WTC11 (cell line): ENCODE measurements at regions not wholly inside any gene's neighbourhood (a gene's known extent, or its start where the extent isn't known, plus 50 kb on each side); places are given as distances from the start of the nearest gene placed in this dataset.

Experiments
- ATF3 ChIP-seq: sonication (generic); formaldehyde crosslinking; conservative IDR thresholded peaks from 2 replicates; pipeline ENCODE4 v1.8.1; 2022; ENCODE audit warnings: mild to moderate bottlenecking, missing genetic modification reagents
- CTCF ChIP-seq: fragments of 200-600 bp; IDR thresholded peaks from 2 replicates; pipeline ENCODE4 v1.8.0; 2022; ENCODE audit warnings: antibody characterized with exemption
- E2F1 ChIP-seq: sonication (generic); formaldehyde crosslinking; IDR thresholded peaks from 2 replicates; pipeline ENCODE4 v1.8.0; 2022; ENCODE audit warnings: mild to moderate bottlenecking, missing genetic modification reagents
- E2F4 ChIP-seq: sonication (generic); formaldehyde crosslinking; IDR thresholded peaks from 2 replicates; pipeline ENCODE4 v1.8.1; 2022; ENCODE audit warnings: low read depth, mild to moderate bottlenecking, moderate library complexity, missing genetic modification reagents, borderline replicate concordance
- GRHL2 ChIP-seq: fragments of 250-450 bp; sonication (Bioruptor Pico); IDR thresholded peaks from 2 replicates; pipeline ENCODE4 v1.8.0; 2022; ENCODE audit warnings: mild to moderate bottlenecking, moderate library complexity; ENCODE audit not compliant: insufficient replicate concordance, severe bottlenecking
- GTF2I ChIP-seq: fragments of 250-450 bp; sonication (Bioruptor Pico); conservative IDR thresholded peaks from 2 replicates; pipeline ENCODE4 v1.4.0; 2021; ENCODE audit warnings: mild to moderate bottlenecking
- HMGXB4 ChIP-seq: sonication (generic); formaldehyde crosslinking; IDR thresholded peaks from 2 replicates; pipeline ENCODE4 v1.8.1; 2023; ENCODE audit warnings: mild to moderate bottlenecking, moderate library complexity, missing genetic modification reagents
- MAX ChIP-seq: sonication (generic); formaldehyde crosslinking; IDR thresholded peaks from 2 replicates; pipeline ENCODE4 v1.8.0; 2022; ENCODE audit warnings: mild to moderate bottlenecking, missing genetic modification reagents
- STAT6 ChIP-seq: sonication (generic); formaldehyde crosslinking; conservative IDR thresholded peaks from 2 replicates; pipeline ENCODE4 v1.8.1; 2023; ENCODE audit warnings: mild to moderate bottlenecking, low read depth, missing genetic modification reagents, moderate library complexity
- USF1 ChIP-seq: sonication (generic); formaldehyde crosslinking; IDR thresholded peaks from 2 replicates; pipeline ENCODE4 v1.8.0; 2022; ENCODE audit warnings: mild to moderate bottlenecking, missing genetic modification reagents
- ZBTB43 ChIP-seq: sonication (generic); formaldehyde crosslinking; IDR thresholded peaks from 2 replicates; pipeline ENCODE4 v1.8.1; 2023; ENCODE audit warnings: mild to moderate bottlenecking, missing genetic modification reagents
- ZNF121 ChIP-seq: sonication (generic); formaldehyde crosslinking; IDR thresholded peaks from 2 replicates; pipeline ENCODE4 v1.8.0; 2023; ENCODE audit warnings: missing genetic modification reagents

GRCh38 chr6:88477413-88477812, 311.3 kb upstream of the CNR1 start:
- TF ChIP-seq GTF2I (CRISPR knock-in tag) (no peak), GRHL2 (CRISPR knock-in tag) (no peak), ZBTB43 (CRISPR knock-in tag) (no peak), HMGXB4 (CRISPR knock-in tag) (no peak), CTCF (no peak), ATF3 (CRISPR knock-in tag) (no peak), USF1 (no peak), ZNF121 (CRISPR knock-in tag) (no peak), E2F4 (no peak), STAT6 (CRISPR knock-in tag) (no peak), E2F1 (no peak), MAX (no peak)
